NCI-H1436 (cell line): ENCODE measurements at regions not wholly inside any gene's neighbourhood (a gene's known extent, or its start where the extent isn't known, plus 50 kb on each side); places are given as distances from the start of the nearest gene placed in this dataset.
"Not testable (repeated sequence)": the region's sequence is repeated elsewhere in the genome, so short reads cannot be mapped to it uniquely, and the experiment has no call there.

Experiments
- DNase-seq: peaks from one replicate; lab custom pipeline; 2025; lab: John Stamatoyannopoulos, UW

- no peak for DNase-seq
Measured at GRCh38 chr22:22977479-22978200, 90.0 kb downstream of the IGLL5 start.

- no peak for DNase-seq
Measured at GRCh38 chr22:22978637-22979036, 91.0 kb downstream of the IGLL5 start.

- no peak for DNase-seq
Measured at GRCh38 chr22:22979121-22979724, 91.1 kb upstream of the GNAZ start.

GRCh38 chr22:22979954-22980353 is 90.4 kb upstream of the GNAZ start:
- no peak for DNase-seq

- DNase-seq: no peak
Measured at GRCh38 chr22:22981670-22982571, 88.4 kb upstream of the GNAZ start.

- DNase-seq: no peak
Measured at GRCh38 chr22:22982616-22983015, 87.7 kb upstream of the GNAZ start.

GRCh38 chr22:22983123-22983522 is 87.2 kb upstream of the GNAZ start:
- DNase-seq: no peak

- no peak for DNase-seq
Measured at GRCh38 chr22:22983816-22984215, 86.5 kb upstream of the GNAZ start.

- DNase-seq: no peak
Measured at GRCh38 chr22:22984967-22985366, 85.4 kb upstream of the GNAZ start.

GRCh38 chr22:22986008-22986407 is 84.3 kb upstream of the GNAZ start:
- no peak for DNase-seq

- no peak for DNase-seq
Measured at GRCh38 chr22:22986640-22987039, 83.7 kb upstream of the GNAZ start.

- no peak for DNase-seq
Measured at GRCh38 chr22:22988150-22988549, 82.2 kb upstream of the GNAZ start.

- DNase-seq: no peak
Measured at GRCh38 chr22:22988785-22989184, 81.5 kb upstream of the GNAZ start.

GRCh38 chr22:22989856-22990255 is 80.5 kb upstream of the GNAZ start:
- DNase-seq: no peak

GRCh38 chr22:22990711-22991505 is 79.4 kb upstream of the GNAZ start:
- not testable (repeated sequence) for DNase-seq

GRCh38 chr22:22992474-22992873 is 77.8 kb upstream of the GNAZ start:
- DNase-seq: no peak

GRCh38 chr22:22993184-22993583 is 77.1 kb upstream of the GNAZ start:
- DNase-seq: no peak

- no peak for DNase-seq
Measured at GRCh38 chr22:22995166-22995565, 75.2 kb upstream of the GNAZ start.

- DNase-seq: no peak
Measured at GRCh38 chr22:22996511-22997261, 73.6 kb upstream of the GNAZ start.

GRCh38 chr22:22997262-22997898 is 72.9 kb upstream of the GNAZ start:
- no peak for DNase-seq

GRCh38 chr22:22997988-22998387 is 72.3 kb upstream of the GNAZ start:
- no peak for DNase-seq
